Ishikawa (cell line): ENCODE measurements at regions not wholly inside any gene's neighbourhood (a gene's known extent, or its start where the extent isn't known, plus 50 kb on each side); places are given as distances from the start of the nearest gene placed in this dataset.

Experiments used
- CEBPB ChIP-seq: IDR thresholded peaks from 2 replicates; pipeline ENCODE4 v1.6.1; 2012
- CREB1 ChIP-seq: IDR thresholded peaks from 2 replicates; pipeline ENCODE4 v1.6.1; 2012; ENCODE audit warnings: low read depth
- EGR1 ChIP-seq: IDR thresholded peaks from 2 replicates; pipeline ENCODE4 v1.6.1; 2012
- EP300 ChIP-seq: IDR thresholded peaks from 2 replicates; pipeline ENCODE4 v1.6.1; 2012; ENCODE audit warnings: borderline replicate concordance
- FOXM1 ChIP-seq: IDR thresholded peaks from 2 replicates; pipeline ENCODE4 v1.6.1; 2012; ENCODE audit warnings: low read depth, borderline replicate concordance
- MAX ChIP-seq: IDR thresholded peaks from 2 replicates; pipeline ENCODE4 v1.6.1; 2012
- NFIC ChIP-seq: IDR thresholded peaks from 2 replicates; pipeline ENCODE4 v1.6.1; 2012
- RAD21 ChIP-seq: IDR thresholded peaks from 2 replicates; pipeline ENCODE4 v1.6.1; 2012; ENCODE audit warnings: low read depth
- REST ChIP-seq: IDR thresholded peaks from 2 replicates; pipeline ENCODE4 v1.6.1; 2012; ENCODE audit warnings: low read depth, mild to moderate bottlenecking
- TAF1 ChIP-seq: IDR thresholded peaks from 2 replicates; pipeline ENCODE4 v1.6.1; 2012; ENCODE audit warnings: low read depth, mild to moderate bottlenecking
- TCF12 ChIP-seq: IDR thresholded peaks from 2 replicates; pipeline ENCODE4 v1.6.1; 2012; ENCODE audit warnings: low read depth
- TEAD4 ChIP-seq: IDR thresholded peaks from 2 replicates; pipeline ENCODE4 v1.6.1; 2012
- USF1 ChIP-seq: IDR thresholded peaks from 2 replicates; pipeline ENCODE4 v1.6.1; 2012
- YY1 ChIP-seq: IDR thresholded peaks from 2 replicates; pipeline ENCODE4 v1.6.1; 2012; ENCODE audit warnings: low read depth
- ZBTB7A ChIP-seq: IDR thresholded peaks from 2 replicates; pipeline ENCODE4 v1.6.1; 2012; ENCODE audit warnings: low read depth

- TF ChIP-seq REST = no peak
- no peak for TF ChIP-seq CREB1
- no peak for TF ChIP-seq TCF12
- TF ChIP-seq NFIC = no peak
- TF ChIP-seq MAX = no peak
- TF ChIP-seq USF1 = no peak
- no peak for TF ChIP-seq TEAD4
- TF ChIP-seq RAD21 = no peak
- no peak for TF ChIP-seq ZBTB7A
- no peak for TF ChIP-seq EP300
- TF ChIP-seq CEBPB = no peak
- TF ChIP-seq FOXM1 = no peak
- TF ChIP-seq EGR1 = no peak
These were observed 781.2 kb downstream of the MTRR start for GRCh38 chr5:8650186-8650585.

GRCh38 chr5:8660133-8660893 lies 791.4 kb downstream of the MTRR start:
- no peak for TF ChIP-seq ZBTB7A
- TF ChIP-seq USF1 = no peak
- TF ChIP-seq REST = no peak
- TF ChIP-seq CEBPB = no peak
- no peak for TF ChIP-seq FOXM1
- TF ChIP-seq TEAD4 = no peak
- no peak for TF ChIP-seq EGR1
- no peak for TF ChIP-seq TAF1
- no peak for TF ChIP-seq EP300
- TF ChIP-seq TCF12 = no peak
- no peak for TF ChIP-seq YY1
- no peak for TF ChIP-seq MAX
- TF ChIP-seq CREB1 = no peak
- TF ChIP-seq RAD21 = no peak
- no peak for TF ChIP-seq NFIC

- TF ChIP-seq RAD21 (no peak), TEAD4 (no peak), NFIC (no peak), CREB1 (no peak), REST (no peak), YY1 (no peak), MAX (no peak), ZBTB7A (no peak), EGR1 (no peak), USF1 (no peak), EP300 (no peak), FOXM1 (no peak), CEBPB (no peak), TCF12 (no peak), TAF1 (no peak)
These were observed 794.4 kb downstream of the MTRR start for GRCh38 chr5:8663374-8663773.

- TF ChIP-seq RAD21 (no peak), USF1 (no peak), FOXM1 (no peak), CEBPB (no peak), EGR1 (no peak), YY1 (no peak)
These were observed 806.2 kb downstream of the MTRR start for GRCh38 chr5:8675182-8675581.
